Naive B cell (primary cell): ENCODE measurements at regions not wholly inside any gene's neighbourhood (a gene's known extent, or its start where the extent isn't known, plus 50 kb on each side); places are given as distances from the start of the nearest gene placed in this dataset.
A peak's percentile ranks its signal among the peaks of the same experiment; 100 is the strongest.
"Not testable (repeated sequence)": the region's sequence is repeated elsewhere in the genome, so short reads cannot be mapped to it uniquely, and the experiment has no call there.

Experiments used
- ATAC-seq, 2 donors: fragments of 150-1000 bp; cut with Tn5 transposase; 2 replicates each; pipeline ENCODE4 v1.10.0; 2021; ENCODE audit warnings: low read depth in 2 of 2, mild to moderate bottlenecking in 2 of 2, moderate library complexity in 2 of 2
- DNase-seq: peaks from one replicate; pipeline ENCODE4 v3.0.0; 2022
- H3K27ac Mint-ChIP-seq, 6 donors: one replicate each; pipeline ENCODE4 v1.8.0; 2020 to 2022; ENCODE audit warnings: mild to moderate bottlenecking in 6 of 6, mixed read lengths in 6 of 6, moderate library complexity in 5 of 6, inconsistent platforms in 2 of 6
- H3K27me3 Mint-ChIP-seq, 3 donors: one replicate each; pipeline ENCODE4 v1.8.0; 2021 to 2022; ENCODE audit warnings: mixed read lengths in 3 of 3, mild to moderate bottlenecking in 1 of 3
- H3K36me3 Mint-ChIP-seq, 2 donors: one replicate each; pipeline ENCODE4 v1.8.0; 2020 to 2022; ENCODE audit warnings: mixed read lengths in 2 of 2, inconsistent platforms in 1 of 2, mild to moderate bottlenecking in 1 of 2
- H3K4me1 Mint-ChIP-seq, 3 donors: one replicate each; pipeline ENCODE4 v1.8.0; 2020 to 2022; ENCODE audit warnings: mixed read lengths in 3 of 3, inconsistent platforms in 1 of 3, mild to moderate bottlenecking in 1 of 3, moderate library complexity in 1 of 3
- H3K4me3 Mint-ChIP-seq, 8 donors: one replicate each; pipeline ENCODE4 v1.8.0; 2020 to 2022; ENCODE audit warnings: mild to moderate bottlenecking in 8 of 8, mixed read lengths in 8 of 8, moderate library complexity in 8 of 8, inconsistent platforms in 2 of 8
- H3K9me3 Mint-ChIP-seq, 7 donors: one replicate each; pipeline ENCODE4 v1.8.0; 2020 to 2022; ENCODE audit warnings: mixed read lengths in 7 of 7, mild to moderate bottlenecking in 5 of 7, inconsistent platforms in 2 of 7, moderate library complexity in 1 of 7

- no peaks in the 10 kb centered on the region for H3K36me3 Mint-ChIP-seq
- peaks cover 8 to 17% (median 13%) of the 10 kb centered on the region in 3 donors for H3K4me1 Mint-ChIP-seq
- no peak for DNase-seq
- H3K27ac Mint-ChIP-seq, result no peak overlapping the region
- H3K27me3 Mint-ChIP-seq, result no peaks in the 10 kb centered on the region
- H3K9me3 Mint-ChIP-seq, result no peaks in the 10 kb centered on the region
- ATAC-seq, result no peak
- H3K4me3 Mint-ChIP-seq, result no peak overlapping the region
Observed at GRCh38 chr1:235059221-235059620, 69.4 kb downstream of the TOMM20 start.

GRCh38 chr1:235058695-235059094 is 69.9 kb downstream of the TOMM20 start:
- ATAC-seq (no peak), DNase-seq (no peak)
- no peaks in the 10 kb centered on the region for H3K27me3 Mint-ChIP-seq
- peak overlapping the region in 1 of 6 donors; percentile 78 for H3K27ac Mint-ChIP-seq
- no peaks in the 10 kb centered on the region for H3K36me3 Mint-ChIP-seq
- no peaks in the 10 kb centered on the region for H3K9me3 Mint-ChIP-seq
- no peak overlapping the region for H3K4me3 Mint-ChIP-seq
- peaks cover 8 to 14% (median 11%) of the 10 kb centered on the region in 3 donors for H3K4me1 Mint-ChIP-seq

GRCh38 chr1:235057385-235058306 is 71.0 kb downstream of the TOMM20 start:
- ATAC-seq (no peak), DNase-seq (no peak)
- H3K36me3 Mint-ChIP-seq, result no peaks in the 10 kb centered on the region
- no peak overlapping the region for H3K4me3 Mint-ChIP-seq
- peaks cover 4 to 7% (median 5%) of the 10 kb centered on the region in 3 donors for H3K4me1 Mint-ChIP-seq
- H3K27ac Mint-ChIP-seq, result no peak overlapping the region
- H3K27me3 Mint-ChIP-seq, result no peaks in the 10 kb centered on the region
- no peaks in the 10 kb centered on the region for H3K9me3 Mint-ChIP-seq

- Mint-ChIP-seq H3K27ac (peak overlapping the region in 2 of 6 donors; percentile 59 to 81), H3K9me3 (no peaks in the 10 kb centered on the region), H3K4me1 (peaks cover 1 to 7% (median 5%) of the 10 kb centered on the region in 3 donors), H3K4me3 (no peak overlapping the region), H3K27me3 (no peaks in the 10 kb centered on the region), H3K36me3 (no peaks in the 10 kb centered on the region)
- ATAC-seq (no peak), DNase-seq (no peak)
Observed at GRCh38 chr1:235056937-235057336, 71.7 kb downstream of the TOMM20 start.

- ATAC-seq (no peak), DNase-seq (no peak)
- no peaks in the 10 kb centered on the region for H3K27me3 Mint-ChIP-seq
- no peak overlapping the region for H3K4me3 Mint-ChIP-seq
- no peak overlapping the region for H3K27ac Mint-ChIP-seq
- no peaks in the 10 kb centered on the region for H3K9me3 Mint-ChIP-seq
- H3K36me3 Mint-ChIP-seq, result no peaks in the 10 kb centered on the region
- H3K4me1 Mint-ChIP-seq, result peaks cover 0 to 7% (median 2%) of the 10 kb centered on the region in 3 donors
Observed at GRCh38 chr1:235054936-235055335, 73.7 kb downstream of the TOMM20 start.

- H3K36me3 Mint-ChIP-seq, result no peaks in the 10 kb centered on the region
- ATAC-seq, result no peak
- no peak for DNase-seq
- peak overlapping the region in 2 of 6 donors; percentile 61 to 69 for H3K27ac Mint-ChIP-seq
- H3K4me1 Mint-ChIP-seq, result peaks cover 0 to 7% (median 0%) of the 10 kb centered on the region in 3 donors
- H3K27me3 Mint-ChIP-seq, result no peaks in the 10 kb centered on the region
- no peak overlapping the region for H3K4me3 Mint-ChIP-seq
- no peaks in the 10 kb centered on the region for H3K9me3 Mint-ChIP-seq
Observed at GRCh38 chr1:235054466-235054865, 74.2 kb downstream of the TOMM20 start.

GRCh38 chr1:235052067-235053008 is 76.3 kb downstream of the TOMM20 start:
- Mint-ChIP-seq H3K4me1 (peaks cover 10 to 15% (median 13%) of the 10 kb centered on the region in 3 donors), H3K36me3 (no peaks in the 10 kb centered on the region), H3K9me3 (no peaks in the 10 kb centered on the region), H3K27me3 (no peaks in the 10 kb centered on the region), H3K27ac (peak overlapping the region in 1 of 6 donors; percentile 18), H3K4me3 (no peak overlapping the region)
- DNase-seq, result no peak
- ATAC-seq, result no peak

- H3K27me3 Mint-ChIP-seq, result no peaks in the 10 kb centered on the region
- H3K27ac Mint-ChIP-seq, result peak overlapping the region in 1 of 6 donors; percentile 68
- H3K9me3 Mint-ChIP-seq, result no peaks in the 10 kb centered on the region
- ATAC-seq (no peak), DNase-seq (no peak)
- H3K36me3 Mint-ChIP-seq, result no peaks in the 10 kb centered on the region
- peaks cover 12 to 17% (median 13%) of the 10 kb centered on the region in 3 donors for H3K4me1 Mint-ChIP-seq
- no peak overlapping the region for H3K4me3 Mint-ChIP-seq
Observed at GRCh38 chr1:235051521-235051920, 77.1 kb downstream of the TOMM20 start.

GRCh38 chr1:235050911-235051360 is 77.7 kb downstream of the TOMM20 start:
- no peaks in the 10 kb centered on the region for H3K27me3 Mint-ChIP-seq
- no peak for ATAC-seq

GRCh38 chr1:235049716-235050378 is 78.8 kb downstream of the TOMM20 start:
- not testable (repeated sequence) for DNase-seq, H3K27me3 Mint-ChIP-seq, H3K36me3 Mint-ChIP-seq, H3K9me3 Mint-ChIP-seq, H3K4me3 Mint-ChIP-seq, ATAC-seq
- Mint-ChIP-seq H3K4me1 (peaks cover 12 to 17% (median 13%) of the 10 kb centered on the region in 3 donors), H3K27ac (peak overlapping the region in 3 of 6 donors; percentile 41 to 47 (median 42))

More at GRCh38 chr1:235050911-235051360, 77.7 kb downstream of the TOMM20 start:
- Mint-ChIP-seq H3K9me3 (no peaks in the 10 kb centered on the region), H3K4me1 (peaks cover 12 to 17% (median 13%) of the 10 kb centered on the region in 3 donors), H3K4me3 (no peak overlapping the region), H3K36me3 (no peaks in the 10 kb centered on the region), H3K27ac (peak overlapping the region in 2 of 6 donors; percentile 58 to 68)
- no peak for DNase-seq

GRCh38 chr1:235049217-235049616 is 79.4 kb downstream of the TOMM20 start:
- H3K4me1 Mint-ChIP-seq, result peaks cover 12 to 17% (median 13%) of the 10 kb centered on the region in 3 donors
- H3K4me3 Mint-ChIP-seq, result peak overlapping the region in 1 of 8 donors; percentile 44
- peak overlapping the region in 3 of 6 donors; percentile 41 to 47 (median 42) for H3K27ac Mint-ChIP-seq
- DNase-seq, result no peak
- H3K36me3 Mint-ChIP-seq, result no peaks in the 10 kb centered on the region
- no peaks in the 10 kb centered on the region for H3K9me3 Mint-ChIP-seq
- H3K27me3 Mint-ChIP-seq, result no peaks in the 10 kb centered on the region
- no peak for ATAC-seq

GRCh38 chr1:235047331-235047871 is 81.2 kb downstream of the TOMM20 start:
- no peaks in the 10 kb centered on the region for H3K9me3 Mint-ChIP-seq
- no peaks in the 10 kb centered on the region for H3K36me3 Mint-ChIP-seq
- H3K27me3 Mint-ChIP-seq, result no peaks in the 10 kb centered on the region
- H3K27ac Mint-ChIP-seq, result peak overlapping the region in 3 of 6 donors; percentile 57 to 87 (median 74)
- peaks cover 10 to 17% (median 12%) of the 10 kb centered on the region in 3 donors for H3K4me1 Mint-ChIP-seq
- ATAC-seq (no peak), DNase-seq (no peak)
- H3K4me3 Mint-ChIP-seq, result peak overlapping the region in 3 of 8 donors; percentile 9 to 61 (median 30)
